KOPT-K1 (cell line): ENCODE measurements at regions not wholly inside any gene's neighbourhood (a gene's known extent, or its start where the extent isn't known, plus 50 kb on each side); places are given as distances from the start of the nearest gene placed in this dataset.

Source experiments
- H3K27ac ChIP-seq: fragments of 200-600 bp; sonication (generic); 2 replicates; pipeline ENCODE4 v1.5.1; 2016; ENCODE audit warnings: antibody characterized with exemption, mild to moderate bottlenecking, low read depth, low read length; ENCODE audit not compliant: poor library complexity, severe bottlenecking
- H3K36me3 ChIP-seq: fragments of 200-600 bp; sonication (generic); 2 replicates; pipeline ENCODE4 v1.5.1; 2017; ENCODE audit warnings: antibody characterized with exemption, mild to moderate bottlenecking, low read length, moderate library complexity; ENCODE audit not compliant: insufficient read depth
- H3K9me3 ChIP-seq: fragments of 200-600 bp; sonication (generic); 2 replicates; pipeline ENCODE4 v1.5.1; 2017; ENCODE audit warnings: antibody characterized with exemption, low read length, mild to moderate bottlenecking; ENCODE audit not compliant: insufficient read depth, poor library complexity, severe bottlenecking

DNA sequence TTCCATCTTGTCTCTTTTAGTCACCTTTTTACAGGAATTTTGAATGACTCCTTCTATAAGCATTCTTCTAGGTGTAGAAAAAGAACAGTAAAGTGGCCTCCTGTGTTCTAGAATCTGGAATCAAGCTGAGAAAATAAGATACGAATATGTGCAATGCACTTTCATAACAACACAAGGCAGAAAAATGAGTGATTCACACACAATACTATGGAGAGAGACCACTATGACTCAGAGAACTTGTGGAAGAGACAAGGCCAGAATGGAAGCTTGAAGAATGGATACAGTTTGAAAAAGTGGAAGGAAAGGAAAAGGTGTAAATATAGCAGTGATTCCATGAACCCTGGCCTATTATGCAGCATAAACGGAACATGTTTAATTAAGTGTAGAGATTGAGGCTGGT is 57.1 kb upstream of the SAMSN1 start:
- Histone ChIP-seq H3K27ac (peak overlapping the region; percentile 60), H3K9me3 (no peaks in the 10 kb centered on the region), H3K36me3 (no peaks in the 10 kb centered on the region)

DNA sequence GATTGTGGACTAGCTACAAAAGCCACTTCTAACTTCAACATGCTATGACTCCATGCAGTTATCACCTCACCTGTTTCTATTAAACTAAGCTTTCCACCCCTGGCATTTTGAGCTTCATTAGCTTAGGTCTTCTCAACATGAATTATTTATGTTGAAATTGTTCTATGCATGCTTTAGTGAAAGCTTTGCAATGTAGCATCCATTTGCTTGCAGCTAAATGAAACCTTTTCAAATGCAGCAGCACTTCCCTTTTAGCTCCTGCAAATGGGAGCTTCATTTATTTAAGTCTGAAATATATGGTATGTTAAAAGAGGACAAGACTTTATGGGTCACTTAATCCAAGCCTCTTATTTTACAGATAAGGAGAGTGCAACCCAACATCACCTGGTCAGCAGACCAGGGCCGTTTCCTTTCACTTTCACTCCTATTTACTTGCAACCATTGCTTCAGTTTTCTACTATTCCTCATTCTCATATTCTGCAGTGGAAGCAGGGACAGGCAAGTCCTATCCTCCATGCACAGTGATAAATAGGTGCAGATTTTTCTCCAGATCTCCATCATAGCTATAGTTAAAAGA is 56.4 kb upstream of the SAMSN1 start:
- no peaks in the 10 kb centered on the region for H3K36me3 ChIP-seq
- H3K27ac ChIP-seq, result peak overlapping the region; percentile 60
- H3K9me3 ChIP-seq, result no peaks in the 10 kb centered on the region

DNA sequence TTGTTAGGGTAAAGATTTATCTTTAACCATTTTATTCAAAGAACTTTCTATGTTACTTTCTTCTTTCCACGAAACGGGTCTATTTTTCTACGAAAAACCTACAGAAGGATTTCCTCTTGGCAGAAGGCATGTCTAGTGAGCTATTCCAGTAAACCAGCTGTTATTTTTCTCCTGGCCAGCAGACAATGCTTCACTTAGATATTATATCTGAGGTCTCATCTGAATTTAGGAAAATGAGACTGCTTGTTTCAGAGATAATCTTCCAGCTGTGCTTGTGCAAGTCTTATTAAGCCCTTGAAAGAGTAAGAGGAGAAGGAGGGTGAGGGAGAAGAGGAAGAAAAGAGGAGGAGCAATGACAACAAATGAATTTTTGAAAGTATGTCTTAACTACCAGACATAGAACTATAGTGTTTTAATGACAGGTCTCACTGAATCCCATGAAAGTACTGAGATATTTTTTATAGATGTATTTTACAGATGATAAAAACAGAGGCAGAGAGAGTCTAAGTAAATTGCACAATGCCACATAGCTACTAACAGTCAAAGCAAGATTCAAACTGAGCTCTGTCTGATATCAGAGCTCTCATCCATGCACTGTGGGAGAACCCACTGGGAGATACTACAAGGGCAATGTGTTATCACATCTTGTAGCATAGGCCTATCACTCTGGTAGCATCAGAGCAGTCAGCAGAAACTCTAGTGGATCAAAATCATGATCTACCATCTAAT is 54.6 kb upstream of the SAMSN1 start:
- H3K36me3 ChIP-seq, result no peaks in the 10 kb centered on the region
- peak overlapping the region; percentile 56 for H3K27ac ChIP-seq
- peaks cover 9% of the 10 kb centered on the region for H3K9me3 ChIP-seq

DNA sequence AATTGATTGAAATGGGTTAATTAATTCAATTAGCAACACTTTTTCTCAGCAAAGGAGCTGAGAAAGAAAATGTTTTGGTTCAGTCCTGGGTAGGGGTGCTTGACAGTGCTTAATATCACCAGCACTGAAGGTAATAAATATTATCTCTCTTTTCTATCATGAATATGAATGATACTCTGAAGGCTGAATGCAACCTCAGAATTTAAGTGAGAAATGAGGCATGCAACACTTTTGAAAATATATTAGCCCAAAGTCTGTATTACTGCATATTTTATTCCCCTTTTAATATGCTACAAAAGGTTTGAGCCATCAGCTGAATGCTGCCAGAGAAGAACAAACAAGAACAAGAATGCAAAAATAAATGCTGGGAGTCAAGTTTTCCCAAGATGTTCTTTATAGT is 52.0 kb upstream of the SAMSN1 start:
- H3K36me3 ChIP-seq, result no peaks in the 10 kb centered on the region

More for the DNA sequence above, 52.0 kb upstream of the SAMSN1 start:
- peaks cover 15% of the 10 kb centered on the region for H3K9me3 ChIP-seq
- H3K27ac ChIP-seq, result no peak overlapping the region
